ENCODE measurements at regions not wholly inside any gene's neighbourhood (a gene's known extent, or its start where the extent isn't known, plus 50 kb on each side); places are given as distances from the start of the nearest gene placed in this dataset.

DNA sequence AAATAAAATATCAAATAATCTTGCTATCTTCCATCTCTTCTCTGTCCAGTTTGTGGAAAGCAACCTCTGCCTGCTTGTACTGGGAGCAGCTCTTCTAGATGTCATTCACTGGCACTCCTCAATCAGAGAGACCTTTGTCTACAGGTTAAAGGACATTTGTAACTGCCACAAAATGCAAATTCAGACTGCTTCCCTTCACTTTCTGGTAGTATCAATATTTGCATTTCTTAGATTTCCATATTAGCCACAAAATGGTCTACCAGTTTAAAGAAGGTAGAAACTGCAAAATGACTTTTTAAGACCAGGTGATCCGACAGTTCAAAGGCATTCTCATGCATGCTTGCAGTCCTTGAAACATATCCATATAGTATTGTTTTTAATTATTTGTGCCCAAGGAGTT lies 51.7 kb upstream of the RCN1 start:
- Mint-ChIP-seq H3K4me1 (ENCODE audit: low read depth) (no peaks in the 10 kb centered on the region), H3K9me3 (no peaks in the 10 kb centered on the region), H3K27me3 (peaks cover 42% of the 10 kb centered on the region), H3K4me3 (no peak overlapping the region), H3K27ac (no peak overlapping the region), H3K36me3 (ENCODE audit: low read depth) (no peaks in the 10 kb centered on the region)
- no peak for DNase-seq

DNA sequence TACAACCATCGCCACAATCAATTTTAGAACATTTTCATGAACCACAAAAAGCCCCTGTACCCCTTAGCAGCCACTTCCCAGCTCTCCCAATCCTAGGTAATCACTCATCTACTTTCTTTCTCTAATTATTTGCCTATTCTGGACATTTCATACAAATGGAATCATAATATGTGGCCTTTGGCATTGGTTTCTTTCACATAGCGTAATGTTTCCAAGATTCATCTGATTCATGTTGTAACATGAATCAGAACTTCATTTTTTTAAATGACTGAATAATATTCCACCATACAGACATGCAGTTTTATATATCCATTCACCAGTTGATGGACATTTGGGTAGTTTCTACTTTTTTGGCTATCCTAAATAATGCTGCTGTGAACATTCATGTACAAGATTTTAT lies 56.2 kb upstream of the RCN1 start:
- H3K9me3 Mint-ChIP-seq: no peaks in the 10 kb centered on the region
- H3K4me3 Mint-ChIP-seq: no peak overlapping the region
- DNase-seq: no peak
- no peak overlapping the region for H3K27ac Mint-ChIP-seq
- no peaks in the 10 kb centered on the region for H3K36me3 Mint-ChIP-seq (ENCODE audit: low read depth)
- H3K4me1 Mint-ChIP-seq (ENCODE audit: low read depth): peaks cover 2% of the 10 kb centered on the region
- H3K27me3 Mint-ChIP-seq: peaks cover 41% of the 10 kb centered on the region

DNA sequence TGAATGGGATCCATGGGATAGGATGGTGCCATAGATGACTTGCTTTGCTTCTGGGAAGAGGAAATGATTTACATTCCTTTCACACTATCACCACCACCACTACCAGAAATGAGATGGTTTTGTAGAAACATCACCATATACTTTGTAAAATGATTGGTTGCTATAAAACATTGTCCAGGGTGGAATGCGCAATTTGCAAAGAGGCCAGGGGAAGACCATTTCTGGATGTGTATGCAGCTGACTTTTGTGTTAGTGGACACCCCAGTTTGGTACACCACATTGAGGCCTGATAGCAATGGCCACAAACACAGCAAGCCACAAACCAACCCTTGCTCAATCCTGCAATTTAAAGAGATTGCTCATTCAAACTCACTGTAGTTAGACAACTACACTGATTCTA lies 56.7 kb upstream of the RCN1 start:
- no peaks in the 10 kb centered on the region for H3K9me3 Mint-ChIP-seq
- no peaks in the 10 kb centered on the region for H3K36me3 Mint-ChIP-seq (ENCODE audit: low read depth)
- no peak for DNase-seq
- no peak overlapping the region for H3K27ac Mint-ChIP-seq
- H3K4me1 Mint-ChIP-seq (ENCODE audit: low read depth): peaks cover 2% of the 10 kb centered on the region
- H3K4me3 Mint-ChIP-seq: no peak overlapping the region
- peaks cover 38% of the 10 kb centered on the region for H3K27me3 Mint-ChIP-seq

DNA sequence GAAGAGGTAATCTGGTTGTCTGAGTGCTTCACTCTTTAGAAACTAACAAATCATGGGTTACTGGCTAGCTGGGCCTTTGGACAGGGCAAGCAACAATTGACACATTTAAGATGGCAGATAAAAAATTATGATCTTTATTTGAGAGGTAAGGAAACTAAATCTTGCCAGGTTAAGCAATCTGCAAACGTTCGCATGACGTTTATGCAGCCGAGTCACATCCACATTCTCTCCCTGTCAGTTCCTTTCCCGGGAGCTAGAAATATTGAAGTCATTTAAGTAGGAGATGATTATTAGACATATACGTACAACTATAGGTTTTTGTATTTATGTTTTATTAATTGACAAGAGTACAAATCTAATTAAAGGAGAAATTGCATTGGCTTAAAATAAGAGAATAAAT lies 57.4 kb upstream of the RCN1 start:
- DNase-seq: no peak
- no peak overlapping the region for H3K27ac Mint-ChIP-seq
- H3K9me3 Mint-ChIP-seq: no peaks in the 10 kb centered on the region
- peaks cover 38% of the 10 kb centered on the region for H3K27me3 Mint-ChIP-seq
- no peak overlapping the region for H3K4me3 Mint-ChIP-seq
- peaks cover 2% of the 10 kb centered on the region for H3K4me1 Mint-ChIP-seq (ENCODE audit: low read depth)
- no peaks in the 10 kb centered on the region for H3K36me3 Mint-ChIP-seq (ENCODE audit: low read depth)

DNA sequence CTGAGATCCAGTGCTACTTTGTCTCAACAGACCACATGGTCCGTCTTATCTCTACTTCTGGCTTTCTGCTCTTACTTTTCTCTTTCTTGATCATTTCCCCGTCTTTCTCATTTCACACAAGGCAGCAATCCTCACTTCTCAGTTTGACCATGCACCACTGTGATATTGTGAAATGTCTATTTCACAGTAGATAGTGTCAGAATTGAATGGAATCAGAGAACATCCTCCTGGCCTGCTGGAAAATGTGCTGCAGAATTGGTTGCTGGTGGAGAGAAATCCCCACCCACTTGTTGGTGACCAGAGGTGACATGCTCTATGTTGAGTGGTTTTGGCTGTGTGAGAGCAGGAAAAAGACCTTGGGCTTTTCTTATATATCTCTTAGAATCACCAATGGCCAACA lies 57.8 kb upstream of the RCN1 start:
- Mint-ChIP-seq H3K4me1 (ENCODE audit: low read depth) (peaks cover 2% of the 10 kb centered on the region), H3K27ac (no peak overlapping the region), H3K27me3 (peaks cover 34% of the 10 kb centered on the region), H3K36me3 (ENCODE audit: low read depth) (no peaks in the 10 kb centered on the region), H3K9me3 (no peaks in the 10 kb centered on the region), H3K4me3 (no peak overlapping the region)
- DNase-seq: no peak

DNA sequence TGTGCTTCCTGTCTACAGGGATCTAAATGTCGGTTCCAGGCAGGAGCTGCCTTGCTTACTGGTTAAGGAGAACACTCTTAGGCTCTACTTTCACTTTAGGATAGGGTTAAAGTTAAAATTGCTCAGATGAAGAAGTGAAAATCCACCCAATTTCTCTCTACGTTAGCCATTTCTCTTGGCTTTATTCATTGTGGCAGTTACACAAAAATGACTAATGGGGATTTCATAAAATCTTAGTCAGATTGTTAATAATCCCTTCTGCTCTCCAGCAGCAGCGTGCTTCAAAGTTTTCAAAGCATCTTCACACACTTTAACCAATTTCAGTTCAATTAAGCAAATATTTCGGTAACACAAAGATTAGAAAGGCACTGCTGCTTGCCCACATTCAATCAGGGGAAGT lies 58.4 kb upstream of the RCN1 start:
- Mint-ChIP-seq H3K4me1 (ENCODE audit: low read depth) (peaks cover 2% of the 10 kb centered on the region), H3K27me3 (peaks cover 32% of the 10 kb centered on the region), H3K36me3 (ENCODE audit: low read depth) (no peaks in the 10 kb centered on the region), H3K9me3 (no peaks in the 10 kb centered on the region), H3K4me3 (no peak overlapping the region), H3K27ac (no peak overlapping the region)
- no peak for DNase-seq

DNA sequence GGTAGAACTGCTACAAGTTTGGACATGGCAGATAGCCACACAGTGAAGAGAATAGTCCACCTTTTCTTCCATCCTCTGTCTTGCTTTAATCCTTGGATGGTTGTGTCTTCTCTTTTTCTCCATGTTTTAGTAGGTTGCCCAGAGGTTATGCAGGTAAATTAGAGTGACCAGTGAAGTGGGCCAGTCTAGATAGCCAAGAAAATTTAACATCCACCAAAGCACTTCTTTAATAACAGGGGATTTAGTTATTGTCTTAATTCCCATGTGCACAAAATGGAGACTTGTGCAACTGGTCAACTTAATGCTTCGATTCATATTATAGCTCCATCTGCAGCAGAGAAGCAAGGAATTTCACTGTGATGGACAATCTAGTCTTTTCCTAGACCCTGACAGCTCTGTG lies 58.8 kb upstream of the RCN1 start:
- H3K36me3 Mint-ChIP-seq (ENCODE audit: low read depth): no peaks in the 10 kb centered on the region
- H3K27me3 Mint-ChIP-seq: peaks cover 28% of the 10 kb centered on the region
- no peak overlapping the region for H3K27ac Mint-ChIP-seq
- H3K4me3 Mint-ChIP-seq: no peak overlapping the region
- no peak for DNase-seq
- H3K4me1 Mint-ChIP-seq (ENCODE audit: low read depth): peaks cover 2% of the 10 kb centered on the region
- H3K9me3 Mint-ChIP-seq: no peaks in the 10 kb centered on the region

DNA sequence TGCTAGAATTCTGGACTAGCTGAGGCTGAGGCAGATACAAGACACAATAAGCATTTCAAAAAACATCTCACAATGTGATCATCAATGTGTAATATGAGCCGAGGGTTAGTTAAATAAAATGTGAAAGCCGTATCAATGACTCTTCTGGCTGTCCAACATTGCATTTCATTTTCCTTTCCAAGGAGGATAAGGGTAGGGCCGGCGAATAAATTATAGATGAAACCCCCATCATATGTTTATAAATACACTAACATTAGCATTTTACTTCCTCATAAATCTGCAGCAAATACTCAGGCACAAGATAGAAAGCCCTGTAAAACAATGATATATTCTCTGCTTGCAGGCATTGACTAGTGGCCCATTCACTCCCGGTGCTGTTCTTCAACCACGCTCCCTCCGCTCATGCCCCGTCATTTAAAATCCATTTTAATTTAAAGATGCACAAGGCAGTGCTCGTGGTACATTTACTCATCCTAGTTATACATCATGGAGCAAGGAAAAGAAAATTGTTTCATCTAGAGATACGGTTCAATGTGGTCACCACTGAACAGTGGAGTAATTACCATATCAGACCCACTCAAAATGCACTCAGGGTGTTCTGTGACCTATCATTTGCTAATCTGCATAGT lies 59.9 kb upstream of the RCN1 start:
- no peak for DNase-seq
- H3K27ac Mint-ChIP-seq: no peak overlapping the region
- H3K36me3 Mint-ChIP-seq (ENCODE audit: low read depth): no peaks in the 10 kb centered on the region
- peaks cover 28% of the 10 kb centered on the region for H3K27me3 Mint-ChIP-seq
- no peaks in the 10 kb centered on the region for H3K9me3 Mint-ChIP-seq
- H3K4me1 Mint-ChIP-seq (ENCODE audit: low read depth): peaks cover 2% of the 10 kb centered on the region
- H3K4me3 Mint-ChIP-seq: no peak overlapping the region

DNA sequence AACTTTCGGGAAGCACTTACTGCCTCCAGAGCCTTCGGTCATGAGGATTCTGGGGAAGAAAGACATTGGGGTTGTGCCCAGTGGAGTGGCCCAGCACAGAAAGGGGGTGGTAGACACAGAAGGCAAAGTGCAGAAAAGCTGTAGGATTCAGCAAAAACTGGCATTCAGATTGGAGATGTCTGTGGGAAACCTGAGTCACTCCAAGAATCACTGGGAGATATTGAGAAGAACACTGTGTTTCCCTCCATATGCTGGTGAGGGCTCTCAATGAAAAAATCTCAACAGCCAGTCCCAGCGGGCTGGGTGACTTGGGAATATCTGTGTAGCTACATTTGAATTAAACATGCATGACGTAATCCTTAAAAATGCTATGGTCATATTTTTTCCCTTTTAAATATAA lies 61.2 kb upstream of the RCN1 start:
- no peak for DNase-seq
- H3K9me3 Mint-ChIP-seq: no peaks in the 10 kb centered on the region
- no peak overlapping the region for H3K4me3 Mint-ChIP-seq
- H3K27ac Mint-ChIP-seq: no peak overlapping the region
- H3K27me3 Mint-ChIP-seq: peaks cover 21% of the 10 kb centered on the region
- H3K4me1 Mint-ChIP-seq (ENCODE audit: low read depth): peaks cover 2% of the 10 kb centered on the region
- no peaks in the 10 kb centered on the region for H3K36me3 Mint-ChIP-seq (ENCODE audit: low read depth)

DNA sequence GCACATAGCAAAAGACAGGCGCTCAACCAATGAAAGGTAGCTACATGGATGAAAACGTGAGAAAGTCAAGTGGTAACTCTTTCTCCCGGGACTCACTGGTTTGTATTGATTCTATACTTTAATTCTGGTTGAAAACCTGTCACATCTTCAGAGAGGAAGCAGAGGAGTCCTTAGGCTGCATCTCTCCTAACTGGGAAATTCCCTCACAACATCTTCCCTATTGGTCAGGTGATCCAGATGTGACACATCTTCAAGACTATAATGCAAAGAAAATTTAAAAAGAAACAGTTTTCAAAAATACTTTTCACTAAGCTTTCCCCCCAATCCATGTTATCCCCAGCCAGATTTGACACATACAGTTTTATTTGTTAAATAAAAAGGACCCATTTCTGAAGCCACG lies 62.7 kb upstream of the RCN1 start:
- H3K4me3 Mint-ChIP-seq: no peak overlapping the region

DNA sequence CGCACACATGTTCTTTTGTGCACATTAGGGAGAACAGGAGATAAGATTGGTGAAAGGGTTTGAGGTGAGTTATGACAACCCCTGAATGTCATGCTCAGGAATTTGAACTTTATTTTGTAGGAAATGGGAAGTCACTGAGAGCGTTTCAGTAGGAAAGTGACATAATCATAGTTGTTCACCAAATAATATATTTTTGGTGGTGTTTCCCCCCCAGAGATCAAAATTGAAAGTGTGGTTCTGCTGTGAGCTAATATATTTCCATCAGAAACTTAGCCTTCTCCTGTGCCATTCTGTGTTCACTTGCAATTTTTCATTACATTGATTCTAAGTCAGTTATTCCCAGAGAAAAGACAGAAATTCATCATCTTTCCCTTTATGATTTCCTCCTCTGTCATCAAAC lies 64.1 kb upstream of the RCN1 start:
- H3K9me3 Mint-ChIP-seq: no peaks in the 10 kb centered on the region
- H3K27ac Mint-ChIP-seq: no peak overlapping the region
- peaks cover 17% of the 10 kb centered on the region for H3K27me3 Mint-ChIP-seq
- DNase-seq: no peak
- H3K4me3 Mint-ChIP-seq: no peak overlapping the region
- no peaks in the 10 kb centered on the region for H3K4me1 Mint-ChIP-seq (ENCODE audit: low read depth)
- no peaks in the 10 kb centered on the region for H3K36me3 Mint-ChIP-seq (ENCODE audit: low read depth)

More for the DNA sequence above, 62.7 kb upstream of the RCN1 start:
- Mint-ChIP-seq H3K4me1 (ENCODE audit: low read depth) (peaks cover 2% of the 10 kb centered on the region), H3K9me3 (no peaks in the 10 kb centered on the region), H3K27ac (no peak overlapping the region), H3K36me3 (ENCODE audit: low read depth) (no peaks in the 10 kb centered on the region), H3K27me3 (peaks cover 13% of the 10 kb centered on the region)
- DNase-seq: no peak

DNA sequence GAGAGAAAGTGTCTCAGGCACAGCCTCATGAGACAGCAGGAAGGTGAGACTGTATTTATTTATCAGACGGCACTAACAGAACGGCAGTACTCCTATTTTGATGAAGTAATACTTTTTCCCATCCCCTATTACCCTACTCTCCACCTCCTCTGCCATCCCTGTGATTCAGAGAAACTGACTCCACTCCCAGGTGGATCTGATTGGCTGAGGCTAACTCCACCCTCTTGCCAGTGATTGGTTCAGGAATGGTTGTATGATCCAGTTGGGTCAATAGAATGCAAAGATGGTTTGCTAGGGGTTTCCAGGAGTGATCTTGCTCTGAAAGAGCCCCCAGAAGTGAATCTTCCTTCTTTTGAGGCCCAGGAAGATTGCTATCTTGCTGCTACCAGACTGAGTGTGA lies 65.9 kb upstream of the RCN1 start:
- H3K4me3 Mint-ChIP-seq: no peak overlapping the region
- H3K9me3 Mint-ChIP-seq: peaks cover 2% of the 10 kb centered on the region

DNA sequence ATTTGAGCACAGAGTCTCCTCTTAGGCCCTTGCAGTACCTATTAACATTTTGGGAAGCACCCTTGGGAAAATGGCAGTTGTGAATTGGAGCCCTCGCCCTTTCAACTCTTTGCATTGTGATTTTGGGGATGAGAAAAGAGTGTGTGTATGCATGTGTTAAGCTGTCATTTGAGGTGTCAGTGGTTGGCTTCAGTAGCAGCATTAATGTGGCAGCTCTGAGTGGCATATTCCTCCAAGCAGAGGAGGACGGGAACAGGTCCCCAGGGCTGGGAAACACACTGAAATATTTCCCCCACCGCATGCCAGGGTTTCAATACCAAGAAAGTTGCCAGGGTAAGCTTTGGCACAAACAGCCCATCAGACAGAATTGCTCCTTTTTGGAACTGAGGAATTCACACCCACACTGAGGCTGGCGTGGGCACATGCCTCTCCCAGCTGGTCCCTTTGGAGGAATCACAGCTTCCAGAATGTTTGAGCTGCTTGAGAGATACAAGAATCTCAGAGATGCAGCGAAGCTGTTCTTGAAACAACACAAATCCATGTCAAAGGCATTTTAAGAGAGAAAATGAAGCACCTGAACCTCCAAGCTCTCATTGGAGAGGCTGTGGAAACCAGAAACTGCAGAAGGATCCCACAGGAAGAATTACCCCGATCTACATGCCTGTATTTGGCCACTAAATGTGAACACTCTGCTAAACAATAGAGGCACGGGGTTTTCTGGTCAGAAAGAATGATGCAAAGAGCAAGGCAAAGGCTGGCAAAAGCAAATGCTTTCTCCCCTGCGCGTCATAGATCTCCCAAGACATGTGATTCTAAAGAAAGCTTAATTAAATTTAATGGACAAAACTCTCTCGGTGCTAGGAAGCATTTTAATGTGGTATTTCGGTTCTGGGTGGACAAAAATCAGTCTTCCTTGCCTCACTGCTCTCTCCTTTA lies 67.2 kb upstream of the RCN1 start:
- peaks cover 2% of the 10 kb centered on the region for H3K9me3 Mint-ChIP-seq
- no peaks in the 10 kb centered on the region for H3K4me1 Mint-ChIP-seq (ENCODE audit: low read depth)
- H3K36me3 Mint-ChIP-seq (ENCODE audit: low read depth): no peaks in the 10 kb centered on the region
- H3K4me3 Mint-ChIP-seq: no peak overlapping the region
- H3K27ac Mint-ChIP-seq: no peak overlapping the region
- H3K27me3 Mint-ChIP-seq: peaks cover 13% of the 10 kb centered on the region
- no peak for DNase-seq

More for the DNA sequence above, 65.9 kb upstream of the RCN1 start:
- no peaks in the 10 kb centered on the region for H3K4me1 Mint-ChIP-seq (ENCODE audit: low read depth)
- DNase-seq: no peak
- no peaks in the 10 kb centered on the region for H3K36me3 Mint-ChIP-seq (ENCODE audit: low read depth)
- H3K27ac Mint-ChIP-seq: no peak overlapping the region
- peaks cover 13% of the 10 kb centered on the region for H3K27me3 Mint-ChIP-seq

DNA sequence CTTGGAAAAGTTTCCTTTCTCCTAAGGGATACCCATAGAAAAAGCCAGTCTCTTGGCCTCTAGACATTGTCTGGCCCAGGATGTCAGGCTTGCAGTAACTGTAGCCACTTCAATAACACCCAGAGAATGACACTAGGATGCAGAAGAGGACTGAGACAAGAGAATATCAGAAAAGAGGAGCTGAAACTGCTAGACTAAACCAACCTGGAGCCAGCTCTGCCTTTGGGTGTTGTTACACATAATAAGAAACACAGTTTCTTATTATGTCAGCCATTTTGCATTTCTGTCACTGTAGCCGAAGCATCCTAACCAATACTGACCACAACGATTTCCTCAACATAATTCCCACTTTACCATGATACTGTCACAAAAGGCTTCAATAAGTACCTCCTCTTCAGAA lies 72.2 kb upstream of the RCN1 start:
- peaks cover 23% of the 10 kb centered on the region for H3K27me3 Mint-ChIP-seq
- no peaks in the 10 kb centered on the region for H3K4me1 Mint-ChIP-seq (ENCODE audit: low read depth)
- DNase-seq: no peak
- no peak overlapping the region for H3K27ac Mint-ChIP-seq
- H3K9me3 Mint-ChIP-seq: peaks cover 2% of the 10 kb centered on the region
- no peaks in the 10 kb centered on the region for H3K36me3 Mint-ChIP-seq (ENCODE audit: low read depth)
- no peak overlapping the region for H3K4me3 Mint-ChIP-seq

DNA sequence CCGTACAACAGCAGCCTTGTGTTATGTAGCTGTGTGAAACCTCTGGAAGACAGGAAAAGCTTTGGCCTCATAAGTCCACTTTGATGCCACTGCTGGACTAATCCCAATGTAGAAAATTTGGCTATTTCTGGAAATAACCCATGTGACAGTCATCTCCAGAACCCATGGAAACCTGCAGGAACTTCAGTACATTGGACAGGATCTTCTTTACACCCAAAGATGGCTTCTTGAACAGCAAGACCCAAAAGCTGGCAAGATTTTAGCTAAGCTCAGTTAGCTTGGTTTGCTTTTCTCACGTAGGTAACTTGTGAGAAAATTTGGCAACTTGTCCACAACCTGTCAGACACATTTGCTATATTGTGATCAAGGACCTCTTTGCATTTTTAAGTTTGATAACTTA lies 74.8 kb upstream of the RCN1 start:
- H3K27ac Mint-ChIP-seq: no peak overlapping the region
- no peaks in the 10 kb centered on the region for H3K4me1 Mint-ChIP-seq (ENCODE audit: low read depth)

More for the DNA sequence above, 74.8 kb upstream of the RCN1 start:
- no peak for DNase-seq
- peaks cover 2% of the 10 kb centered on the region for H3K9me3 Mint-ChIP-seq
- no peak overlapping the region for H3K4me3 Mint-ChIP-seq
- H3K36me3 Mint-ChIP-seq (ENCODE audit: low read depth): no peaks in the 10 kb centered on the region
- H3K27me3 Mint-ChIP-seq: peaks cover 26% of the 10 kb centered on the region
